Neural crest cell (in vitro differentiated cells): ENCODE measurements at regions not wholly inside any gene's neighbourhood (a gene's known extent, or its start where the extent isn't known, plus 50 kb on each side); places are given as distances from the start of the nearest gene placed in this dataset.

Experiments used
- DNase-seq: peaks from one replicate; pipeline ENCODE4 v3.0.0; 2021; ENCODE audit warnings: low read depth, mixed read lengths, low spot score
- H3K27ac Mint-ChIP-seq: one replicate; pipeline ENCODE4 v1.8.0; 2021; ENCODE audit warnings: mild to moderate bottlenecking, mixed read lengths; ENCODE audit not compliant: unreplicated experiment
- H3K27me3 Mint-ChIP-seq: 2 replicates; pipeline ENCODE4 v1.8.0; 2021; ENCODE audit warnings: low read depth, mild to moderate bottlenecking, mixed read lengths
- H3K36me3 Mint-ChIP-seq: 2 replicates; pipeline ENCODE4 v1.8.0; 2021; ENCODE audit warnings: low read depth, mild to moderate bottlenecking, mixed read lengths
- H3K4me1 Mint-ChIP-seq: 2 replicates; pipeline ENCODE4 v1.8.0; 2021; ENCODE audit warnings: mixed read lengths
- H3K4me3 Mint-ChIP-seq: one replicate; pipeline ENCODE4 v1.8.0; 2021; ENCODE audit warnings: mild to moderate bottlenecking, mixed read lengths
- H3K9me3 Mint-ChIP-seq: 2 replicates; pipeline ENCODE4 v1.8.0; 2021; ENCODE audit warnings: mixed read lengths
- TF ChIP-seq, protein P1 (sequence below): fragments of 200-600 bp; sonication (generic); conservative IDR thresholded peaks from 2 replicates; pipeline ENCODE4 v1.5.0; 2021; ENCODE audit warnings: antibody characterized with exemption, mild to moderate bottlenecking

DNA sequence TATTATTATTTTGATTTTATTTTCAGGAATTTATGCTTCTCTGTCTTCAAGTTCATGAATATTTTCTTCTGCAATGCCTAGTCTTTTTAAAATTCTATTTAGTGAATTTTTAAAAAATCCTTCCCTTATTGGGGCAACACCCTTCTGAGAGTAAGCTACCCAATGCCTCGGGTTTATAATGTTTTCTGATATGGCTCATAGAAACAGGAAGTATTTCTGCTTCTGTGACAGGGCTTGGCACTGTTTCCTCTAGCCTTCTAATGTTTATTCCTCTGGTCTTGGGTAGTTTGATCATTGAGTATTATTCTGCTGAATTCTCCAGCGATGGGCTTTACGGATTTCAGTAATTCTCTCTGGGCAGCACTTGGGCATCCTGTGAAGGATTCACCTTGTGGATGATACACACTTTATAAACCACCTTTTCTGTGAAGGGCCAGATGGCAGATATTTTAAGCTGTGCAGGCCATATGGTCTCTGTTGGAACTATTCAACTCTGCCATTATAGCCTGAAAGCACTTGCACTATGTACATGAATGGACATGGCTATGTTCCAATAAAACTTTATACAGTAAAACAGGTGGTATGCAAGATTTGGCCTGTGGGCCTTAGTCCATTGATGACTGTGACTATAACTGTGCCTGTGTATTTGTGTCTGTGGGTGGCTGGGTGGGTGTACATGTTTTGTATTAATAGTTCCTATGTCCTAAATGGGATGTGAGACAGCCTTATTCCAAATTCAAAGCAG, 95.9 kb upstream of the FAT1 start:
- no peaks in the 10 kb centered on the region for H3K9me3 Mint-ChIP-seq
- H3K36me3 Mint-ChIP-seq, result no peaks in the 10 kb centered on the region
- no peak overlapping the region for H3K27ac Mint-ChIP-seq
- no peak overlapping the region for H3K4me3 Mint-ChIP-seq
- TF ChIP-seq, protein P1, sequence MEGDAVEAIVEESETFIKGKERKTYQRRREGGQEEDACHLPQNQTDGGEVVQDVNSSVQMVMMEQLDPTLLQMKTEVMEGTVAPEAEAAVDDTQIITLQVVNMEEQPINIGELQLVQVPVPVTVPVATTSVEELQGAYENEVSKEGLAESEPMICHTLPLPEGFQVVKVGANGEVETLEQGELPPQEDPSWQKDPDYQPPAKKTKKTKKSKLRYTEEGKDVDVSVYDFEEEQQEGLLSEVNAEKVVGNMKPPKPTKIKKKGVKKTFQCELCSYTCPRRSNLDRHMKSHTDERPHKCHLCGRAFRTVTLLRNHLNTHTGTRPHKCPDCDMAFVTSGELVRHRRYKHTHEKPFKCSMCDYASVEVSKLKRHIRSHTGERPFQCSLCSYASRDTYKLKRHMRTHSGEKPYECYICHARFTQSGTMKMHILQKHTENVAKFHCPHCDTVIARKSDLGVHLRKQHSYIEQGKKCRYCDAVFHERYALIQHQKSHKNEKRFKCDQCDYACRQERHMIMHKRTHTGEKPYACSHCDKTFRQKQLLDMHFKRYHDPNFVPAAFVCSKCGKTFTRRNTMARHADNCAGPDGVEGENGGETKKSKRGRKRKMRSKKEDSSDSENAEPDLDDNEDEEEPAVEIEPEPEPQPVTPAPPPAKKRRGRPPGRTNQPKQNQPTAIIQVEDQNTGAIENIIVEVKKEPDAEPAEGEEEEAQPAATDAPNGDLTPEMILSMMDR, result no peak
- H3K27me3 Mint-ChIP-seq, result no peaks in the 10 kb centered on the region
- DNase-seq, result no peak
- no peaks in the 10 kb centered on the region for H3K4me1 Mint-ChIP-seq

DNA sequence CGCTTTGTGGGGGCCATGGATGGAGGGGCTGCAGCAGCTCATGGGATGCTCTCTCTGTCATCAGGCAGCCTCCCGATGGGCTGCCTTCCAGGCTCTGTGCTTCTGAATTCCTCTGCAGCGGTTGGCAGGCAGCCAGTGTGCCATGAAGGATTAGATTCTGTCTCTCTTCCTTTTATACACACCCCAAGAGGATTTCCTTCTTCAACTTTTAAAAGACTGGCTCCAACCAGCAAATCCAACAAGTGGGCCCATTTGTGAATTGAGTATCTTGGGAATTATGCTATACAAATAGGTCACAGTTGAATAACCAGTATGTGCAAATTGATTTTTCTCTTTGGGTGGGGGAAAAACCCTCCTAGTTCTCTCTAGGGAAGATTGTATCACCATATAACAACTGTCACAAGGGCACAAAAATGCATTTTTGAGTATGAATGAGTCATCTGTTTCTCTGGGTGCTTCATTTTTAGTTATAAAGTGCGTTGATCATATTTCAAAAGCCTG, 96.8 kb upstream of the FAT1 start:
- TF ChIP-seq, protein P1, result no peak
- H3K4me3 Mint-ChIP-seq, result no peak overlapping the region
- H3K36me3 Mint-ChIP-seq, result no peaks in the 10 kb centered on the region
- H3K9me3 Mint-ChIP-seq, result no peaks in the 10 kb centered on the region
- no peak overlapping the region for H3K27ac Mint-ChIP-seq
- H3K27me3 Mint-ChIP-seq, result no peaks in the 10 kb centered on the region
- no peaks in the 10 kb centered on the region for H3K4me1 Mint-ChIP-seq
- DNase-seq, result no peak

DNA sequence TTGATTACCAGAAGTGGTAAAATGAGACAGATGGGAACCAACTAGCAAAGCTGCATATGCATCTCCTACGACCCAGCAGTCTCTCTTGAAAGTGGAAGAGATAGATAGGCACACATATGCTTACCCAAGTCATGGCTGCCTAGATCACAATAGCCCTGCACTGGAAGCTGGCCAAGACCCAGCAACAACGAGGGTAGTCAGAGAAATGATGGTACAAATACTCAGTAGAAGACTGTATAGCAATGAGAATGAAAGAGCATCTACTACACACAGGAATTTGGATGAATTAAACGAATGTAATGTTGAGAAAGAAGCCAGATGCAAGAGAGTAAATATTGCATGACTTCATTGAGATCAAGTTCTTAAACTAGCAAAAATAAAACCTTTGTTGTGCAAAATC, 100.3 kb upstream of the FAT1 start:
- no peaks in the 10 kb centered on the region for H3K9me3 Mint-ChIP-seq
- H3K36me3 Mint-ChIP-seq, result no peaks in the 10 kb centered on the region
- H3K27me3 Mint-ChIP-seq, result no peaks in the 10 kb centered on the region
- peaks cover 4% of the 10 kb centered on the region for H3K4me1 Mint-ChIP-seq
- TF ChIP-seq, protein P1, result no peak
- no peak overlapping the region for H3K4me3 Mint-ChIP-seq
- H3K27ac Mint-ChIP-seq, result no peak overlapping the region
- DNase-seq, result no peak

DNA sequence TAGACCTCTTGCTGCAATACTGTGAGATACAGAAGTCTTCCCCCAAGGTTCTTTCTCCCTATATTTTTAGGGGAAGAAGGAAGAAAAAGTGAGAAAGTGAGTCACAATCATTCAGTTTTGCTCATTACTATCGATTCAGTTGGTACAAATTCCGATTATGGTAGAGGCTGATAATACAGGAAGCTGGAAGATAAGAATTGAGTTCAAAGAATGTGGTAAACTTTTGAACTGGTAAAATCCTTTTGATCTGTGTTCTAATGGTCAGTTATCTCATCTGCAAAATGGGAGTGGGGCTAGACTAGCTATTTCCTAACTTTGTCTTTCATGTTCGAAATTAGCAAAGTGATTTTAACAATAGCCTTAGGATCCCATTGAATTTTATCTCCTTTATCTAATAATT, 101.4 kb upstream of the FAT1 start:
- Mint-ChIP-seq H3K4me1 (peaks cover 4% of the 10 kb centered on the region), H3K4me3 (no peak overlapping the region), H3K36me3 (no peaks in the 10 kb centered on the region), H3K27me3 (peaks cover under 1% of the 10 kb centered on the region), H3K27ac (no peak overlapping the region), H3K9me3 (no peaks in the 10 kb centered on the region)
- TF ChIP-seq, protein P1, result no peak
- DNase-seq, result no peak

DNA sequence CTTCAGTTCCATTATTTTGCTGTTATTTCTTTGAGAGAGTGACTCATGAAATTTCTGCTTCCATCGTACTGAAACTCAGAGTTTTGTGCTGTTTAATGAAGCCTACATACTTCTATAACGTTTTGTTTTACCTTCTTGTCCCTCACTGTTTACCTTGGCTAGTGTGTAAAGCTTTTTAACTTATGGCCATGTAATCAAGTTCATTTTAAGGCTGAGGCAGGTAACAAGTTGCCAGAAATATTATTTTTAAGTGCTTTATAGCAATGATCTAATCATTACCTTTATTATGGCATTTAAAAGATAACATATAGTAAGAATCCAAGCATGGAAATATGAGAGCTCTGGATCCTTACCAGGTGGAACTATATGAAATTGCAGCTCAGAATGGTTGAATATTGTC, 102.3 kb upstream of the FAT1 start:
- TF ChIP-seq, protein P1, result no peak
- no peaks in the 10 kb centered on the region for H3K36me3 Mint-ChIP-seq
- no peak for DNase-seq
- peaks cover 4% of the 10 kb centered on the region for H3K27me3 Mint-ChIP-seq
- no peak overlapping the region for H3K4me3 Mint-ChIP-seq
- H3K27ac Mint-ChIP-seq, result no peak overlapping the region
- no peaks in the 10 kb centered on the region for H3K9me3 Mint-ChIP-seq
- H3K4me1 Mint-ChIP-seq, result peaks cover 4% of the 10 kb centered on the region
